H1 (cell line): ENCODE measurements at regions not wholly inside any gene's neighbourhood (a gene's known extent, or its start where the extent isn't known, plus 50 kb on each side); places are given as distances from the start of the nearest gene placed in this dataset.

Source experiments
- CTBP2 ChIP-seq: IDR thresholded peaks from 2 replicates; pipeline ENCODE4 v1.7.0; 2011; ENCODE audit warnings: borderline replicate concordance, mild to moderate bottlenecking, moderate library complexity, mixed read lengths, low read length; ENCODE audit not compliant: insufficient read depth, insufficient read length
- TF ChIP-seq, protein P1 (sequence below): fragments of 300-600 bp; sonication (generic); IDR thresholded peaks from 2 replicates; pipeline ENCODE4 v1.7.1; 2012; ENCODE audit warnings: low read length, moderate library complexity, mild to moderate bottlenecking, inconsistent platforms; ENCODE audit not compliant: insufficient replicate concordance

DNA sequence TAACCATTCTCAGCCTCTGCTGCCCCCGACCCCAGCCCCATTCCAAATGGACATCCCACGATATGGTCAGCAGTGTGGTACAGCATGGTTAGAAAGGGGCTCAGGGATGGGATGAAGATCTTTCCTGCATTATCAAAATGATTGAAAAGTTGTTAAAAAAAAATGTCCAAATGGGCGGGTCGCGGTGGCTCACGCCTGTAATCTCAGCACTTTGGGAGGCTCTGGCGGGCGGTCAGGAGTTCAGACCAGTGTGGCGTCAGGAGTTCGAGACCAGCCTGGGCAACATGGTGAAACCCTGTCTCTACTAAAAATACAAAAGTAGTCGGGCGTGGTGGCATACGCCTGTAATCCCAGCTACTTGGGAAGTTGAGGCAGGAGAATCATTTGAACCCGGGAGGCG is 54.3 kb upstream of the ZNF254 start (continued):
- TF ChIP-seq, protein P1, sequence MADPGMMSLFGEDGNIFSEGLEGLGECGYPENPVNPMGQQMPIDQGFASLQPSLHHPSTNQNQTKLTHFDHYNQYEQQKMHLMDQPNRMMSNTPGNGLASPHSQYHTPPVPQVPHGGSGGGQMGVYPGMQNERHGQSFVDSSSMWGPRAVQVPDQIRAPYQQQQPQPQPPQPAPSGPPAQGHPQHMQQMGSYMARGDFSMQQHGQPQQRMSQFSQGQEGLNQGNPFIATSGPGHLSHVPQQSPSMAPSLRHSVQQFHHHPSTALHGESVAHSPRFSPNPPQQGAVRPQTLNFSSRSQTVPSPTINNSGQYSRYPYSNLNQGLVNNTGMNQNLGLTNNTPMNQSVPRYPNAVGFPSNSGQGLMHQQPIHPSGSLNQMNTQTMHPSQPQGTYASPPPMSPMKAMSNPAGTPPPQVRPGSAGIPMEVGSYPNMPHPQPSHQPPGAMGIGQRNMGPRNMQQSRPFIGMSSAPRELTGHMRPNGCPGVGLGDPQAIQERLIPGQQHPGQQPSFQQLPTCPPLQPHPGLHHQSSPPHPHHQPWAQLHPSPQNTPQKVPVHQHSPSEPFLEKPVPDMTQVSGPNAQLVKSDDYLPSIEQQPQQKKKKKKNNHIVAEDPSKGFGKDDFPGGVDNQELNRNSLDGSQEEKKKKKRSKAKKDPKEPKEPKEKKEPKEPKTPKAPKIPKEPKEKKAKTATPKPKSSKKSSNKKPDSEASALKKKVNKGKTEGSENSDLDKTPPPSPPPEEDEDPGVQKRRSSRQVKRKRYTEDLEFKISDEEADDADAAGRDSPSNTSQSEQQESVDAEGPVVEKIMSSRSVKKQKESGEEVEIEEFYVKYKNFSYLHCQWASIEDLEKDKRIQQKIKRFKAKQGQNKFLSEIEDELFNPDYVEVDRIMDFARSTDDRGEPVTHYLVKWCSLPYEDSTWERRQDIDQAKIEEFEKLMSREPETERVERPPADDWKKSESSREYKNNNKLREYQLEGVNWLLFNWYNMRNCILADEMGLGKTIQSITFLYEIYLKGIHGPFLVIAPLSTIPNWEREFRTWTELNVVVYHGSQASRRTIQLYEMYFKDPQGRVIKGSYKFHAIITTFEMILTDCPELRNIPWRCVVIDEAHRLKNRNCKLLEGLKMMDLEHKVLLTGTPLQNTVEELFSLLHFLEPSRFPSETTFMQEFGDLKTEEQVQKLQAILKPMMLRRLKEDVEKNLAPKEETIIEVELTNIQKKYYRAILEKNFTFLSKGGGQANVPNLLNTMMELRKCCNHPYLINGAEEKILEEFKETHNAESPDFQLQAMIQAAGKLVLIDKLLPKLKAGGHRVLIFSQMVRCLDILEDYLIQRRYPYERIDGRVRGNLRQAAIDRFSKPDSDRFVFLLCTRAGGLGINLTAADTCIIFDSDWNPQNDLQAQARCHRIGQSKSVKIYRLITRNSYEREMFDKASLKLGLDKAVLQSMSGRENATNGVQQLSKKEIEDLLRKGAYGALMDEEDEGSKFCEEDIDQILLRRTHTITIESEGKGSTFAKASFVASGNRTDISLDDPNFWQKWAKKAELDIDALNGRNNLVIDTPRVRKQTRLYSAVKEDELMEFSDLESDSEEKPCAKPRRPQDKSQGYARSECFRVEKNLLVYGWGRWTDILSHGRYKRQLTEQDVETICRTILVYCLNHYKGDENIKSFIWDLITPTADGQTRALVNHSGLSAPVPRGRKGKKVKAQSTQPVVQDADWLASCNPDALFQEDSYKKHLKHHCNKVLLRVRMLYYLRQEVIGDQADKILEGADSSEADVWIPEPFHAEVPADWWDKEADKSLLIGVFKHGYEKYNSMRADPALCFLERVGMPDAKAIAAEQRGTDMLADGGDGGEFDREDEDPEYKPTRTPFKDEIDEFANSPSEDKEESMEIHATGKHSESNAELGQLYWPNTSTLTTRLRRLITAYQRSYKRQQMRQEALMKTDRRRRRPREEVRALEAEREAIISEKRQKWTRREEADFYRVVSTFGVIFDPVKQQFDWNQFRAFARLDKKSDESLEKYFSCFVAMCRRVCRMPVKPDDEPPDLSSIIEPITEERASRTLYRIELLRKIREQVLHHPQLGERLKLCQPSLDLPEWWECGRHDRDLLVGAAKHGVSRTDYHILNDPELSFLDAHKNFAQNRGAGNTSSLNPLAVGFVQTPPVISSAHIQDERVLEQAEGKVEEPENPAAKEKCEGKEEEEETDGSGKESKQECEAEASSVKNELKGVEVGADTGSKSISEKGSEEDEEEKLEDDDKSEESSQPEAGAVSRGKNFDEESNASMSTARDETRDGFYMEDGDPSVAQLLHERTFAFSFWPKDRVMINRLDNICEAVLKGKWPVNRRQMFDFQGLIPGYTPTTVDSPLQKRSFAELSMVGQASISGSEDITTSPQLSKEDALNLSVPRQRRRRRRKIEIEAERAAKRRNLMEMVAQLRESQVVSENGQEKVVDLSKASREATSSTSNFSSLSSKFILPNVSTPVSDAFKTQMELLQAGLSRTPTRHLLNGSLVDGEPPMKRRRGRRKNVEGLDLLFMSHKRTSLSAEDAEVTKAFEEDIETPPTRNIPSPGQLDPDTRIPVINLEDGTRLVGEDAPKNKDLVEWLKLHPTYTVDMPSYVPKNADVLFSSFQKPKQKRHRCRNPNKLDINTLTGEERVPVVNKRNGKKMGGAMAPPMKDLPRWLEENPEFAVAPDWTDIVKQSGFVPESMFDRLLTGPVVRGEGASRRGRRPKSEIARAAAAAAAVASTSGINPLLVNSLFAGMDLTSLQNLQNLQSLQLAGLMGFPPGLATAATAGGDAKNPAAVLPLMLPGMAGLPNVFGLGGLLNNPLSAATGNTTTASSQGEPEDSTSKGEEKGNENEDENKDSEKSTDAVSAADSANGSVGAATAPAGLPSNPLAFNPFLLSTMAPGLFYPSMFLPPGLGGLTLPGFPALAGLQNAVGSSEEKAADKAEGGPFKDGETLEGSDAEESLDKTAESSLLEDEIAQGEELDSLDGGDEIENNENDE, result no peak
- no peak for TF ChIP-seq CTBP2
